GM23338 (cell line): ENCODE measurements at regions not wholly inside any gene's neighbourhood (a gene's known extent, or its start where the extent isn't known, plus 50 kb on each side); places are given as distances from the start of the nearest gene placed in this dataset.

Source experiments
- ATAC-seq: fragments of 200-7000 bp; cut with Tn5 transposase; 3 replicates; pipeline ENCODE4 v1.9.1; 2020
- DNase-seq: peaks from one replicate; pipeline ENCODE4 v3.0.0-alpha.2; 2015; ENCODE audit warnings: low spot score
- H2AFZ ChIP-seq: fragments of 200-600 bp; sonication (generic); 2 replicates; pipeline ENCODE4 v1.8.0; 2016; ENCODE audit warnings: antibody characterized with exemption, mild to moderate bottlenecking, moderate library complexity
- H3F3A ChIP-seq: fragments of 200-600 bp; sonication (generic); replicated peaks from 2 replicates; pipeline ENCODE4 v1.8.0; 2017; ENCODE audit warnings: antibody characterized with exemption, mixed run types, low read depth
- H3K27ac ChIP-seq: fragments of 200-600 bp; sonication (generic); 2 replicates; pipeline ENCODE4 v1.6.1; 2016; ENCODE audit warnings: low read depth
- H3K27me3 ChIP-seq: fragments of 200-600 bp; sonication (generic); 2 replicates; pipeline ENCODE4 v1.8.0; 2016; ENCODE audit warnings: mild to moderate bottlenecking, mixed run types, moderate library complexity; ENCODE audit not compliant: insufficient read depth
- H3K36me3 ChIP-seq: fragments of 200-600 bp; sonication (generic); 2 replicates; pipeline ENCODE4 v1.8.0; 2016; ENCODE audit warnings: mild to moderate bottlenecking; ENCODE audit not compliant: insufficient read depth
- H3K4me1 ChIP-seq: fragments of 200-600 bp; sonication (generic); 2 replicates; pipeline ENCODE4 v1.8.0; 2016; ENCODE audit warnings: mild to moderate bottlenecking, moderate library complexity; ENCODE audit not compliant: insufficient read depth
- H3K4me2 ChIP-seq: fragments of 200-600 bp; sonication (generic); 2 replicates; pipeline ENCODE4 v1.7.1; 2017; ENCODE audit warnings: mixed run types
- H3K4me3 ChIP-seq: fragments of 200-600 bp; sonication (generic); 2 replicates; pipeline ENCODE4 v1.6.1; 2016; ENCODE audit warnings: mixed run types
- H3K79me2 ChIP-seq: fragments of 200-600 bp; sonication (generic); replicated peaks from 2 replicates; pipeline ENCODE4 v1.8.0; 2017; ENCODE audit warnings: mild to moderate bottlenecking; ENCODE audit not compliant: insufficient read depth
- H3K9me2 ChIP-seq: fragments of 200-600 bp; sonication (generic); 2 replicates; pipeline ENCODE4 v1.8.0; 2017; ENCODE audit not compliant: insufficient read depth
- H4K20me1 ChIP-seq: fragments of 200-600 bp; sonication (generic); replicated peaks from 2 replicates; pipeline ENCODE4 v1.8.0; 2017; ENCODE audit warnings: mild to moderate bottlenecking; ENCODE audit not compliant: insufficient read depth
- H3K27ac Mint-ChIP-seq: 2 replicates; pipeline ENCODE4 v1.8.0; 2020; ENCODE audit warnings: inconsistent platforms, mild to moderate bottlenecking, moderate library complexity, mixed read lengths
- H3K27me3 Mint-ChIP-seq: 3 replicates; pipeline ENCODE4 v1.8.0; 2022; ENCODE audit warnings: low read depth, mild to moderate bottlenecking, moderate library complexity, mixed read lengths, inconsistent platforms; ENCODE audit not compliant: insufficient read depth, poor library complexity
- H3K36me3 Mint-ChIP-seq: 3 replicates; pipeline ENCODE4 v1.8.0; 2021; ENCODE audit warnings: low read depth, mild to moderate bottlenecking, inconsistent platforms, moderate library complexity, mixed read lengths
- H3K4me1 Mint-ChIP-seq: 3 replicates; pipeline ENCODE4 v1.8.0; 2020; ENCODE audit warnings: mild to moderate bottlenecking, inconsistent platforms, mixed read lengths
- H3K4me3 Mint-ChIP-seq: 3 replicates; pipeline ENCODE4 v1.8.0; 2021; ENCODE audit warnings: moderate library complexity, mild to moderate bottlenecking, inconsistent platforms, mixed read lengths
- H3K9me3 Mint-ChIP-seq: 3 replicates; pipeline ENCODE4 v1.8.0; 2020; ENCODE audit warnings: moderate library complexity, mild to moderate bottlenecking, inconsistent platforms, mixed read lengths
- CREB1 ChIP-seq: fragments of 250-450 bp; sonication (Bioruptor Pico); IDR thresholded peaks from 2 replicates; pipeline ENCODE4 v1.5.0; 2020; ENCODE audit warnings: low read depth, mild to moderate bottlenecking, moderate library complexity
- CTCF ChIP-seq, 2 experiments: fragments of 200-600 bp in 1 of 2; sonication (generic) in 1 of 2; conservative IDR thresholded peaks; 2 replicates each; pipeline versions ENCODE4 v1.5.1 to v1.6.1; 2016 to 2017; ENCODE audit warnings: antibody characterized with exemption in 2 of 2, low read depth in 2 of 2, mild to moderate bottlenecking in 2 of 2, moderate library complexity in 1 of 2
- EZH2 ChIP-seq: fragments of 200-600 bp; sonication (generic); IDR thresholded peaks from one replicate; pipeline ENCODE4 v1.8.0; 2017; ENCODE audit warnings: antibody characterized with exemption, mild to moderate bottlenecking, low read depth; ENCODE audit not compliant: unreplicated experiment
- EZH2phosphoT487 ChIP-seq: fragments of 200-600 bp; sonication (generic); IDR thresholded peaks from one replicate; pipeline ENCODE4 v1.8.1; 2018; ENCODE audit warnings: antibody characterized with exemption; ENCODE audit not compliant: unreplicated experiment
- JUNB ChIP-seq: IDR thresholded peaks from one replicate; pipeline ENCODE4 v1.6.1; 2016; ENCODE audit warnings: antibody characterized with exemption; ENCODE audit not compliant: unreplicated experiment
- NANOG ChIP-seq: IDR thresholded peaks from 2 replicates; pipeline ENCODE4 v1.6.1; 2016; ENCODE audit warnings: antibody characterized with exemption, borderline replicate concordance
- POLR2AphosphoS5 ChIP-seq: IDR thresholded peaks from 2 replicates; pipeline ENCODE4 v1.6.1; 2016; ENCODE audit warnings: antibody characterized with exemption, low read depth
- REST ChIP-seq: IDR thresholded peaks from one replicate; pipeline ENCODE4 v1.6.1; 2018; ENCODE audit warnings: antibody characterized with exemption; ENCODE audit not compliant: unreplicated experiment
- STAT1 ChIP-seq: IDR thresholded peaks from one replicate; pipeline ENCODE4 v1.6.1; 2016; ENCODE audit warnings: antibody characterized with exemption; ENCODE audit not compliant: unreplicated experiment
- ZNF114 ChIP-seq: fragments of 250-450 bp; sonication (Bioruptor Pico); IDR thresholded peaks from 2 replicates; pipeline ENCODE4 v1.5.0; 2020; ENCODE audit warnings: mild to moderate bottlenecking, moderate library complexity
- ZNF331 ChIP-seq: fragments of 250-450 bp; sonication (Bioruptor Pico); IDR thresholded peaks from 2 replicates; pipeline ENCODE4 v1.5.0; 2020; ENCODE audit warnings: low read depth, mild to moderate bottlenecking, moderate library complexity
- ZNF462 ChIP-seq: fragments of 250-450 bp; sonication (Bioruptor Pico); IDR thresholded peaks from 2 replicates; pipeline ENCODE4 v1.5.0; 2020; ENCODE audit warnings: mild to moderate bottlenecking, moderate library complexity
- TF ChIP-seq, protein P1 (sequence below): IDR thresholded peaks from 2 replicates; pipeline ENCODE4 v1.6.1; 2016; ENCODE audit warnings: antibody characterized with exemption

DNA sequence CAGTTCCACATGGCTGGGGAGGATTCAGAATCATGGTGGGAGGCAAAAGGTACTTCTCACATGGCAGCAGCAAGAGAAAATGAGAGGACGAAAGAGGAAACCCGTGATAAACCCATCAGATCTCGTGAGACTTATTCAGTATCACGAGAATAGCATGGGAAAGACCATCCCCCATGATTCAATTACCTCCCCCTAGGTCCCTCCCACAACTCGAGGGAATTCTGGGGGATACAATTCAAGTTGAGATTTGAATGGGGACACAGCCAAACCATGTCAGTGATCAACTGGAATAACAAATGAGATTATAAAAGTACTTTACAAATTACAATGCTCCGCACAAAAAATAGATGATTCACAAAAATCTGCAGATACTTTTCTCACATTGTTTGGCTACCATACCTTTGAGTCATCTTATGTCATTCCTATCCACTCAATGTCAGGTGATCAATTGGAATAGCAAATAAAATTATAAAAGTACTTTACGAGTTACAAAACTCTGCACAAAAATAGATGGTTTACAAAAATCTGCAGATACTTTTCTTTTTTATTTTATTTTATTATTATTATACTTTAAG lies 338.9 kb downstream of the C12orf50 start:
- Histone ChIP-seq H3K27me3 (no peaks in the 10 kb centered on the region), H4K20me1 (no peaks in the 10 kb centered on the region), H3K9me2 (peaks cover 4% of the 10 kb centered on the region; the same call in 1 of the 2 replicates), H3F3A (no peaks in the 10 kb centered on the region), H3K4me3 (no peak overlapping the region), H3K4me1 (peaks cover 4% of the 10 kb centered on the region; the same call in 1 of the 2 replicates), H3K36me3 (no peaks in the 10 kb centered on the region), H3K79me2 (no peaks in the 10 kb centered on the region), H3K27ac (no peak overlapping the region), H2AFZ (no peak overlapping the region), H3K4me2 (no peak overlapping the region)
- H3K4me1 Mint-ChIP-seq: peaks cover 10% of the 10 kb centered on the region
- ATAC-seq (no peak), DNase-seq (no peak)
- no peak overlapping the region for H3K4me3 Mint-ChIP-seq
- no peak overlapping the region for H3K27ac Mint-ChIP-seq
- TF ChIP-seq POLR2AphosphoS5: no peak
- no peak for TF ChIP-seq ZNF331 (CRISPR knock-in tag)
- no peak for TF ChIP-seq JUNB
- TF ChIP-seq ZNF462 (CRISPR knock-in tag): no peak
- TF ChIP-seq EZH2: no peak
- TF ChIP-seq STAT1: no peak
- no peak for TF ChIP-seq CTCF (conservative IDR thresholded peaks at IDR 0.05; ENCODE audit: low read depth in 2 of 2)
- TF ChIP-seq, protein P1, sequence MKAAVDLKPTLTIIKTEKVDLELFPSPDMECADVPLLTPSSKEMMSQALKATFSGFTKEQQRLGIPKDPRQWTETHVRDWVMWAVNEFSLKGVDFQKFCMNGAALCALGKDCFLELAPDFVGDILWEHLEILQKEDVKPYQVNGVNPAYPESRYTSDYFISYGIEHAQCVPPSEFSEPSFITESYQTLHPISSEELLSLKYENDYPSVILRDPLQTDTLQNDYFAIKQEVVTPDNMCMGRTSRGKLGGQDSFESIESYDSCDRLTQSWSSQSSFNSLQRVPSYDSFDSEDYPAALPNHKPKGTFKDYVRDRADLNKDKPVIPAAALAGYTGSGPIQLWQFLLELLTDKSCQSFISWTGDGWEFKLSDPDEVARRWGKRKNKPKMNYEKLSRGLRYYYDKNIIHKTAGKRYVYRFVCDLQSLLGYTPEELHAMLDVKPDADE: no peak
- no peak for TF ChIP-seq REST
- no peak for TF ChIP-seq ZNF114 (CRISPR knock-in tag)
- no peak for TF ChIP-seq NANOG
- TF ChIP-seq EZH2phosphoT487: no peak
- TF ChIP-seq CREB1 (CRISPR knock-in tag): no peak
- H3K9me3 Mint-ChIP-seq: no peaks in the 10 kb centered on the region
- H3K27me3 Mint-ChIP-seq: peaks cover 4% of the 10 kb centered on the region
- no peaks in the 10 kb centered on the region for H3K36me3 Mint-ChIP-seq
